SKM-1 treated with dmso at 0.1 percent for 144 hours (cell line): ENCODE measurements at regions not wholly inside any gene's neighbourhood (a gene's known extent, or its start where the extent isn't known, plus 50 kb on each side); places are given as distances from the start of the nearest gene placed in this dataset.

ENCODE experiments used
- DNase-seq: peaks from one replicate; lab custom pipeline; 2025; ENCODE audit not compliant: unreplicated experiment; lab: John Stamatoyannopoulos, UW

DNA sequence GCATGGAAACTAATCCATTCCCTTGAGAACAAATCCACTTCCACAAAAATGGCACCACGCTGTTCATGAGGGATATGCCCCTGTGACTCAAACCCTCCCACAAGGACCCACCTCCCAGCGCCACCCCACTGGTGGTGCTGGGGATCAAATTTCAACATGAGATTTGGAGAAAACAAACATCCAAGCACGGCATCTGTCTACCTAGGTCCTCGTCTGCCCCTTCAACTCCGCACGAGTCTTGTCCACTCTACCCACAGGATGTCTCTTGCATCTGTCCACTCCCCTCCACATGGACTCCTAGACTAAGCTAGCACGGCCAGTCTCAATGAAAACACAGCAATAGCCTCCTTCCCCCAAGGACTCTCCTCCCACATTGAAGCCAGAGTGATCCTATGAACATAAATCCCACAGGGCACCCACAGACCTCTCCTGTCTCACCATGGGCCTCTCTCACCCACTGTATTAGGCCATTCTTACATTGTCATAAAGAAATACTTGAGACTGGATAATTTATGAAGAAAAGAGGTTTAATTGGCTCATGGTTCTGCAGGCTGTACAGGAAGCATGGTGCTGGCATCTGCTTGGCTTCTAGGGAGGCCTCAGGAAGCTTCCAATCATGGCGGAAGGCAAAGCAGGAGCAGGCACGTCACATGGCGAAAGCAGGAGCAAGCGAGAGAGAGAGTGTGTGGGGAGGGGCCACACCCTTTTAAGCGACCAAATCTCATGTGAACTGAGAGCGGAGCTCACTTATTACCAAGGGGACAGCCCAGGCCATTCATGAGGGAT lies 101.4 kb downstream of the TOMM20 start:
- no peak for DNase-seq

DNA sequence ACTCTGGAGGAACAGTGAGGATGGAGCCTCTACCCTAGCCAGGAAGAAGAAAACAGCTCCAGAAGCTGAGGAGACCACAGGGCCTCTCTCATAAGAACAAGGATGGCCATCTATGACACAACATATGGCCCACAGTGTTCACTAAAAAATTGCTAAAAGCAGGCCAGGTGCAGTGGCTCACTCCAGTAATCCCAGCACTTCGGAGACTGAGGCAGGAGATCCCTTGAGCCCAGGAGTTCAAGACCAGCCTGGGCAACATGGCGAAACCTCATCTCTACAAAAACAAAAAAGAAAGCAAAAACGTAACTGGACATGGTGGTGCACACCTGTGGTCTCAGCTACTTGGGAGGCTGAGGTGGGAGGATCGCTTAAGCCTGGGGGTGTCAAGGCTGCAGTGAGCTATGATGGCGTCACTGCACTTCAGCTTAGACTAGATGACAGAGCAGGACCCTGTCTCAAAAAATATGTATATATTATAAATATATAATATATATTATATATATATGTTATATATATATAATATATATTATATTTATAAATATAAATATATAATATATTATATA lies 103.1 kb downstream of the TOMM20 start:
- no peak for DNase-seq

DNA sequence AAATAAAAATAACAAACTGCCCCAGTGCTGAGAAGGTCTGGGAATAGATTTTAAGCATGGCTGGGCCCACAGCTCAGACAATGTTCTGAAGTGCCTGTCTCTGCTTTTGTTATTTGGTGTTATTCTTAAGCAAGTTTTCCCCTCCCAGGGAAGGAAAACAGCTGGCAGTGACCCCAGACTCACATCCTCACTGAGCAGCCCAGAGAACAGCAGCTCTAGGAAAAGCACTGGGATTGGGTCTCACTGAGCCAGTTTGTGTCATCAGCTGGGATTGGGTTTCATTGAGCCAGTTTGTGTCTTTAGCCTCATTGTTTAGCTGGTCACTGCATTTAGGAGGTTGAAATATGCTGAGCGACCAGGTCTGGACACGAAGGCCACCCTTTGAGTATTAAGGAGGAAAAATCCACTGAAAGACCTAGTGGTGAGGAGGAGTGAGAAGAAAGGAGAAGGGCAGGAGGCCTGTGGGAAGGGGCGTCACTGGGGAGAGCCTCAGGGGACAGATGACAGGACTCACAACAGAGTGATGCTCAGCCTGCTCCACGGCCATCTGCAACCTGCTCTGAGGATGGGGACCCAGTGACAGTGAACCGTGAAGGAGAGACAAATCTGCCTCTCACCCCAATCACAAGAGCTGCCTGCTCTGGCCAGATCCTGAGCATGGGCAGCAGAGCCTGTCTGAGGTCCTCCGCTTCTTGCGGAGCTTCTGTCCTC lies 103.8 kb downstream of the TOMM20 start:
- no peak for DNase-seq

DNA sequence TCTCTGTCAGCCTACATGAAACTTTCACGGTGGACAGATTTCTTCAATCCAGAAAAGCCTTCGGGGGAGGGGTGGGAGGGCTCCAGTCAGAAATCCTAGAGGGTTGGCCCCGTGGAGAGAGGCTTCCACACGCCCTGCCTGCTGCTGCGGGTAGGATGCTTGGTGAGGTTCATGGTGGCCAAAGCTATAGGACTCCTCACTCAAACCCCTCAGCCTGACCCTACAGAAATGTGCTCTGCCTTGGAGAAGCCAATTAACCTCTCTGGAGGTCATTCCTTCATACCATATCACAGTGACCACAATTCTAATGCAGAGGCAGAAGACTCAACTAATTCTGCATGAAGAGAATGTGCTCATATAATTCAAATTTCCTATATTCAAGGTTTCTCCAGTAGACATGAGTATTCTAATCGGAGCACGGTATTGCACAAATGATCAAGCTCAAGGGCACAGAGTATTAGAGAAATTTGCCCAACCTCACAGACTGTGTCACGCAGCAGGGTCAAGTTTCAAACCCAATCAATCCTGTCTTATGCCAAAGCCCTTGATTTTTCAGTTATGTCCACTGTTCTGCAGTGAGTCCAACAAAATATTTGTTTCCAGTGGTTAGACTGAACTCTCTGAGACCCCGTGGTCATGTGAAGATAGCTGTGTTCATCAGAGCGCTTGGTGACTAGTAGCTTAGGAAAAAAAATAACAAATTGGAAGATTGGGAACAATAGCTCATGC lies 104.8 kb downstream of the TOMM20 start:
- no peak for DNase-seq

DNA sequence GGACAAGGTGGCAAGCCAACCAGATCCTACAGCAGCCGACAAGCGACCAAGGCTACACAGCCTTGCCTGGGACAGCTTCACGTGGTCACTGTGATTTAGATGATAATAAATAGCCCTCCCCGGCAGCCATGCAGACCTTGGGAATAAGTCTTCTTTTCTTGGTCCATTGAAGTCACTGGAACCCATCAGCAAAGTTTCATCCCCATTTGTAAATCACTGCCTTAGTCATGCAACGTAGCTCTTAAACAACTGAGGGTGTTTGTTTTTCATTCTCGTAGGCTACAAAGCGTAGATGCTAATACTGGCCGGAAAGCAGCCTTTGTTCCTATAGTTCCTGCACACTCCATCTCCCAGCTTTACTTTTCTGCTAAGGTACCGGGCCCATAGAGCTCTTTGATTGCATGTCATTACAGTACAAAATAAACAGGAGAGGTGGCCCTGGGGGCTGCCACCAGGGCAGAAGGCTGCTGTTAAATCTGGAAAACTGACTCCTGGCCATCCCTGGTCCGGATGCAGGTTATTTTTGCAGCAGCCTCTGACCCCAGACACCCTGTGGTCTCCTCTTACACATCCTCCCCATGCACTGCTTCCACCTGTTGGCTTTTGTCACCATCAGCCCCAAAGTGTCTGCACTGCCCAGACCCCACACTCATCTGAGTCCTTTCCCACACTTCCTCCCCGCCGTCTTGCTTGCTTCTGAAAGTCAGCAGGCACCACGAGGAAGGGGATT lies 105.5 kb downstream of the TOMM20 start:
- DNase-seq, result no peak

DNA sequence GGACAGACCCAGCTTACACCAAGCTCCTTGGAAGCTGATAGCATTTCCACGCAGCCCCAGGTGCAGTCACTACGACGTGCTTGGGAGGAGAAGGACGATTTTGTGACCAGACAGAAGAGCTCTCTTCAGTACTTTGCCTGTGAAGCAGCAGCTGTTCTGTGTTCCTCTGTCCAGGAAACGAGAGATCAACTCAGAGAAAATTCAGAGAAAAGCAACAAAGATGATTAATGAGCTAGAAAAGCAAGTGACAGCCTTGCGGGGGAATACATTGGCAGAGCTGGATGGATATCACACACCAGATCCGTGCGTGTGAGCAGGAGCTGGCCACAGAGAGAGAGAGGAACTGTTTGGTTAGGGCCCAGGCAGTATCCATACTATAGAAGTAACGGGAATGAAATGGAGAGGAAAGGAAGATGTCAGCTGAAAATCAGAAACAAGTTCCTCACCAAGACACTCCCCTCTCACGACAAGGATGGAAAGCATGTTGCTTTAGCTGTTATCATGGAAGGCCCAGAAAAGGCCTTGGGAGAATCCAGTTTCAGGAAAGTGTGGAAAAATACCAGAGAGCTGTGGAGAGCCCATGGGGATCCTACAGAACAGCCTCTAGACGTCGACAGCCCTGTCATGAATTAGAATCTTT lies 106.2 kb downstream of the TOMM20 start:
- DNase-seq, result no peak

DNA sequence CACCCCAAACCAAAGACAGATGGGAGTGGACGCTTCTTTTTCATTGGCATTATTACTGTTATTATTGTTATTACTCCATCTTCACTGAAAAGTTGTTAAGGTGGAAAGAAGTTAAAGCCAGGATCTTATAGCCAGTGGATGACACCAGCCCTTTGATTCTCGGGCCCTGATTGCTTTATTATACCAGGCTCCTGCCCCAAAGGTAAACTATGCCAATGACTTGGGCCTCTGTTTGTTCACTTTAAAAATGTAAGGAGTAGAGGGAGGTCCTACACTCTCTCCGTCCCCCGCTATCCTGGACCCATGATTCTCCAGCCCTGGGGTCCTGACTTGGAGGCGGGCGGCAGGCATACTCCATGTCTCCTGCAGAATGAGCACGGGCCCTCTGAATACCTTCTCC lies 106.8 kb downstream of the TOMM20 start:
- DNase-seq, result no peak

DNA sequence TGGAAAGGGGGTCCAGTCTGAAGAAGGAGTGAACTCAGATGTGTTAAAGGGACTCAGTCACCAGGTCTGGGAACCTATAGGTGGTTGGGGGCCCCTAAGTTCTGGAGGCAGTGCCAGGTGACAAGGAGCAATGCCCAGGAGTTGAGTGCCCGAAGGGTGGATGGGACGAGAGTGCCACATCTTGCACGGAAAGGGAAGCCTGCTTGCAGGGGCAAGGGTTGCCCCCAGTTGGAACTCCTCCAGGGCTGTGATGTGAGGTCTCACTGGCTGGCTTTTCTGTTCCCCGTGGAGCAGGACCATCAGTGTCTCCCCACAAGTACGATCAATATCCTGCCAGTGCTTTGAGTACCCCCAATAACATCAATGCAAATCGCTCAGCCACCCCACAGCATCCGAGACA lies 107.3 kb downstream of the TOMM20 start:
- no peak for DNase-seq

DNA sequence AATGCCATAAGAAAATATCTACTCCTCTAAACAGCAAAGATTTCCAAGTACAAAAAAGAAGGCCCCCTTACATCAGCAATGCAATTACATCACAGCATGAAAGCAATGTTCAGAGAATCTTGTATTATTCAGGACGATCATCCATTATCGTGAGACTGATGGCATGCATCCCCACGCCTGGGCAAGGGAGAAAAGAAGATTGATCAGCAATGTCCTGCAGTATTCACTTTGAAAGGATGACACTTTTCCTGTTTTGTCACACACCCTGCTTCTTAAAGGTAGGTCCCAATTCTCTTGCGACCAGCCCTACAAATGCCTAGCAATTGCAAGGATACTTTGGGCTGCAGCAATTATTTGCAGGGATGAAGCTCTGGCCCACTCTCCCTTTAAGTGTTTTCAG lies 108.7 kb downstream of the TOMM20 start:
- DNase-seq, result no peak

DNA sequence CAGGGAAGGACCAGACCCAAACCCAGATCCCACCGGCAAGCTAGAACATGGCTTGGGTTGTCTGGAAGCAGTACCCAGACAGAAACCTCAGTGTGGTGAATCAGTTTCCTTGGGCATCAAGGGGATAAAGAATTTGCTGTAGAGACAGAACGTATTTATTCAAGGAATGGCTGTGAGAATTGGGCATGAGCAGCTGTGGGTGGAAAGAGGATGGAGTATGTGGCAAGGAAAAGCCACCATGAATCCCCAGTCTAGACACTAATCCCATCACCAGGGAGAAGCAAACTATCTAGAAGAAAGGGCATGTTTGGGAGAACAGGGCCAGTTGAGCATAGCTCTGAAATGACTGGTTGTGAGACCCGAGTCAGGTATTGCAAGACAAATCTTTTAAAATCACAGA lies 109.2 kb downstream of the TOMM20 start:
- no peak for DNase-seq

DNA sequence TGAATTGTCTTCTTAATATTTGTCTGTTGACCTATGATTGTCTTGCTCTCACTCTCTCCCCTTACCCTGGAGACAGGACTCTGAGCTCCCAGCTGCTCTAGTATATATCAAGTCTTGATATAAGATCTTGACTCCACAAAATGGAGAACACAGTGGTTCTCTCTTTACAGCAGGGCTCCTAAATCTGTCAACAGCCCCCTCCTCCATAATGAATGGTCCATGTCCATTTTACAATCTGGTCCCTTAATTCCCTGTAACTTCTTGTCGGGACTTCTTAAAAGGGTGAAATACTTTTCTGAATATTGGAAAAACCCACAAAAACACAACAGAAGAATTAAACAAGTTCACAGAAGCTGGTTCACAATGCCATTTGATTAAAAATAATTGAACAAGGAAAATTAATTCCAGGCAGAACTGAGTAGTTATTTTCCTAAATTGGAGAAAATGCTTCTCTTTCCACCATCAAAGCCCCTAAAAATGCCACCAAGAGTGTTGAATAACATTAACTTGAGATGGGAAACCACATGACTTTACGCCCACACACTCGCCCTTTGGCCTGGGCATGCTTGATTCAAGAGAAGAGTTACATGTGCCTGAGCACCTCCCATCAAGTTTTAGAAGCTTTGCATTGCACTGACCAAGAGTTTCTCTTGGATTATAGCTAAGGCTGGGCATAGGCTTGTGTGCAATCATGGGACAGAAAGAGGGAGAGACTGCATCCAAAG lies 109.8 kb downstream of the TOMM20 start:
- no peak for DNase-seq

DNA sequence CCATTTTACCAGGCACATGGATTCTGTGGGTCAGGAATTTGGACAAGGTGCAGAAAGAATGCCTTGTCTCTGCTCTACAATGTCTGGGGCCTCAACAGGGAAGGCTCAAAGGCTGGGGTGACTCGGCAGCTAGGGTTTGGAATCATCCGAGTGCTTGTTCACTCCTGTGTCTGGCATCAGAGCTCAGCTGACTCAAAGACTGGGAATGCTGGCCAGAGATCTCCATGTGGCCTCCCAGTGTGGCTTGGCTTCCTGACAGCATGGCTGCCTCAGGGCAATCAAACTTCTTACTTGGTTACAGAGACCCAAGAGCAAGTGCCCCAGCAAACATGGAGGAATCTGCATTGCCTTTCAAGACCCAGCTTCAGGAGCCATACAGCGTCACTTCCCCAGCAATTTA lies 110.5 kb downstream of the TOMM20 start:
- no peak for DNase-seq

DNA sequence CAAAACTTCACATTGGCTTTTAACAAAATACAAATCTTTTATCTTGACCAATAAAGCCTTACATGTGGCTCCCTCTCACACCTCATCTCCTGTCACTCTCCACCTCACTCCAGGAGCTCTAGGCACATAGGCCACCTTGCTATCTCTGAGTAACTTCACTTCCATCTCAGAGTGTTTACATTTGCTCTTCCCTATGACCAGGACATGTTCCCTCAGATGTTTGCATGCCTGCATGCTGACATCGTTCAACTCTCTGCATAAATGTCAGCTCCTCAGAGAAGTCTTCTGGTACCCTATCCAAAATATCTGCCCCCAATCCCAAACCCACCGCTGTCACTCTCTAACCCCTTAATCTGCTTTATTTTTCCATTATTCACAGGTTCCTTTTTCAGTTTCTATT lies 110.9 kb downstream of the TOMM20 start:
- DNase-seq, result no peak

DNA sequence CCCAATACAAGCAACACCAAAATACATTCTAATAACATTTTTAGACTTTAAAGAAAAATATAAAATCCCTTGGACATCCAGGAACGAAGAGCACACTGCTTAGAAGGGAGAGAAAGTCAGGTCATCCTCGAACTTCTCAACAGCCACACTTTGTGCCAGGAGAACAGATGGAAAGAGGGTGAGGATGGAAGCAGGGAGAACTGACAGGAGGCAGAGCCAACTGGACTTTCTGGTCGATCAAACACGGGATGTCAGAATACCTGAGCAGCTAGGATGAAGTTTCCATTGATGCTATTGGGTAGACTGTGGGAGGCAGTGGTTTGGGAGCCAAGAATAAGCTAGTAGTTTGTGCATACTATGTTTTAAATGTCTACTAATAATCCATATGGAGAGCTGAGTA lies 111.4 kb downstream of the TOMM20 start:
- no peak for DNase-seq

DNA sequence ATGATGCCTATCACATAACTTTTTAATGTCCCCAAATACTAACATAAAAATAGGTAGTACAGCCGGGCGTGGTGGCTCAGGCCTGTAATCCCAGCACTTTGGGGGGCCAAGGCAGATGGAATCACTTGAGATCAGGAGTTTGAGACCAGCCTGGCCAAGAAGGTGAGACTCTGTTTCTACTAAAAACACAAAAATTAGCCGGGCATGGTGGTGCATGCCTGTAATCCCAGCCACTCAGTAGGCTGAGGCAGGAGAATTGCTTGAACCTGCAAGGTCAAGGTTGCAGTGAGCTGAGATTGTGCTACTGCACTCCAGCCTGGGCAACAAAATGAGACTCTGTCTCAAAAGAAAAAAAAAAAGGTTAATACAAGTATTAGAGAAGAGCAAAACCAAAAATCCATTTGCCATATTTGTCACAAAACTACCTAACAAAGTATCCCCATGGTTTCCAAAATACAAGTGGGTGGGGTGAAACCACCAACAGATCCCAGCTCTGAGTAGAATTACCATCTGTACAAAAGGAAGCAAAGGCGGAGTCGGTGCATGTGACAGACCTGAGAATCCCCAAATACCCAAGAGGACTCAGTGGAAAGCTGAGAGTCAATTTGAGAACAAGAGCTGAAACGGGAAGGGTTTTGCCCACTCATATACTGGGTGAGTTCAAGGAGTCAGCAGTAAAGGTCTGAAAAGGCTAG lies 113.2 kb downstream of the TOMM20 start:
- DNase-seq, result no peak

DNA sequence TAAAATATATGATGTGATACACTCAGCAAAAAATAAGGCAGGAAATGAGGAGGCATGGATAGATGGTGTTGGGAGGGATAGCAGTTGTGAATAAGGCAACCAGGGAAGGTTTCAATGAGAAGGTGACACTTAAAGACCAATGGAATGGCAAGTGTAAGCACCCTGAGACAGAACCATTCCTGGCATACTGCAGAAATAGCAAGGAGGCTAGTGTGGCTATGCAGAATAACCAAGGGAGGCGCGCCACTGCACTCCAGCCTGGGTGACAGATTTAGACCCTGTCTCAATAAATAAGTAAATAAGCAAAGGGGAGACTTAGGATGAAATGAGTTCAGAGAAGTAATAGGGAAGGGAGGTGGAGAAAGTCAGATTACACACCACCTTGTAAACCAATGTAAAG lies 113.9 kb downstream of the TOMM20 start:
- DNase-seq, result no peak

DNA sequence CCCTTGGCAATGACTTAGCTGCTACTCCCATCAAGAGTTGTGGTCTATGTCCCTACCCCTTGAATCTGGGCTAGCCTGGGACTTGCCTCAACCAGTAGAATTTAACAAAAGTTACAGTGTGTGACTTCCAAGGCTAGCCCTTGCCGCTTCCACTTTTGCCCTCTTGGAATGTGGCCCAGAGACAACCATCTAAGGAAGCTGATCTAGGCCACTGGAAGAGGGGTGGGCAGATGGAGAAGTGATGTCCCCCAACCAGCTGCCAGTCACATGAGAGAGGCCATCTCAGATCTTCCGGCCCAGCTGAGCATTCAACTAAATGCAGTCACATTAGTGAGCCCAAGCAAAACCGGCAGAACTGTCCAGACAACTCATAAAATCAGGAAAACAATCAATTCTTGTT lies 115.1 kb downstream of the TOMM20 start:
- no peak for DNase-seq

DNA sequence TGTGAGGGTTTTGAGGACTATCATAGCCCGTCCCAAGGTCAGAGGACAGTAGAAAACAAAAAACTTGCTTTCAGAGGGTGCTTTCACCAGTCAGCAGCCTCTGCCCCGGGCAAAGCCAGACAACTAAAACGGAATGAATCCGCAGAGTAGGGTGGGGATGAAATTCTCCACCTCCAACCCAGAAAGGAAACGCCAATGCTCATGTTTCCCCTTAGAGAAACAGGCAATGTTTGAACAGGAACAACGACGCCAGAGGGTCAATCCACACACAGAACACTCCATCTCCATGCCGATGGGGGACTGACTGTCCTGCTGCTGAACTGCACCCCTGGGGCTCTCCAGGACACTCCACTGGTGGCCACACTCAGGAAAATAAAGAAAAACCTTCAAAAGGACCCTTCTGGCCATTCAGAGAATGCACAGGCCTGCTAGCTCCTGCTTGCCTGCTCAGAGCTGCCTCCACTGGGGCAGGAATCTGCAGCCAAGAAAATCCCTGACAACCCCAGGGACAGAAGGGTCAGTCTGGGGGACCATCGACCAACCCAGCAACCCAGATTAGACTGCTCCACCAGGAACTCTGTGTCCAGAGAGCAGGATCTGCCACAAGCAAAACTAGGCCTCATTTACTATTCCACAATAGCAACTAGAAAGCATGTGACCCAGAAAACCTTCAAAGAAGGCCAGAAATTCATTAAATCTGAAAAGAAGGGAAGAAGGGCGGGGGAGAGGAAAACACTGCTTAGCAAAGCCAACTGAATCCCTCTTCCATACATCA lies 116.0 kb downstream of the TOMM20 start:
- DNase-seq, result no peak
